BJ (cell line): ENCODE measurements at regions not wholly inside any gene's neighbourhood (a gene's known extent, or its start where the extent isn't known, plus 50 kb on each side); places are given as distances from the start of the nearest gene placed in this dataset.

Experiments
- CTCF ChIA-PET: fragments of 350-600 bp; formaldehyde crosslinking; extraction: SDS; loops from one replicate; lab custom pipeline; 2021; ENCODE audit warnings: antibody characterized with exemption, inconsistent platforms; lab: Yijun Ruan, JAX
- POLR2A ChIA-PET: fragments of 300-600 bp; sonication (Branson Sonifier 250); formaldehyde crosslinking; extraction: SDS; loops from one replicate; lab custom pipeline; 2021; ENCODE audit warnings: antibody characterized with exemption; lab: Charles Lee
- DNase-seq: peaks from one replicate; pipeline ENCODE4 v3.0.0-alpha.2; 2011; ENCODE audit warnings: low read depth
- H3K27me3 ChIP-seq: 2 replicates; pipeline ENCODE4 v1.6.0; 2011; ENCODE audit warnings: low read length; ENCODE audit not compliant: control insufficient read depth, insufficient read depth
- H3K36me3 ChIP-seq: 2 replicates; pipeline ENCODE4 v1.5.1; 2011; ENCODE audit warnings: low read length; ENCODE audit not compliant: control insufficient read depth, insufficient read depth
- H3K4me3 ChIP-seq: 2 replicates; pipeline ENCODE4 v1.5.1; 2011; ENCODE audit warnings: low read depth, mild to moderate bottlenecking, control low read depth, low read length
- CTCF ChIP-seq: IDR thresholded peaks from 2 replicates; pipeline ENCODE4 v1.5.1; 2011; ENCODE audit warnings: low read depth, mild to moderate bottlenecking, control low read depth, inconsistent platforms, low read length, moderate library complexity; ENCODE audit not compliant: insufficient read depth

DNA sequence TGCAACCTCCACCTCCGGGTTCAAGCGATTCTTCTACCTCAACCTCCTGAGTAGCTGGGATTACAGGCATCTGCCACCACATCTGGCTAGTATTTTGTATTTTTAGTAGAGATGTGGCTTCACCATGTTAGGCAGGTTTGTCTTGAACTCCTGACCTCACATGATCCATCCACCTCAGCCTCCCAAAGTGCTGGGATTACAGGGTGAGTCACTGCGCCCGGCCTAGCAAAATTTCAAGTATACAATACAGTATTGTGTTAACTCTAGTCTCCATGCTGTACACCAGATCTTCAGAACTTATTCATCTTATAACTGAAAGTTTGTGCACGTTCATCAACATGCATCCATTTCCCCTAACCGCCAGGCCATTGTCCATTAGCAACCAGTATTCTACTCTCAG, 115.1 kb upstream of the MDGA2 start:
- Histone ChIP-seq H3K36me3 (no peaks in the 10 kb centered on the region), H3K27me3 (no peaks in the 10 kb centered on the region), H3K4me3 (no peak overlapping the region)
- ChIA-PET CTCF (no interaction called here), POLR2A (no interaction called here)
- TF ChIP-seq CTCF, result no peak
- DNase-seq, result no peak

DNA sequence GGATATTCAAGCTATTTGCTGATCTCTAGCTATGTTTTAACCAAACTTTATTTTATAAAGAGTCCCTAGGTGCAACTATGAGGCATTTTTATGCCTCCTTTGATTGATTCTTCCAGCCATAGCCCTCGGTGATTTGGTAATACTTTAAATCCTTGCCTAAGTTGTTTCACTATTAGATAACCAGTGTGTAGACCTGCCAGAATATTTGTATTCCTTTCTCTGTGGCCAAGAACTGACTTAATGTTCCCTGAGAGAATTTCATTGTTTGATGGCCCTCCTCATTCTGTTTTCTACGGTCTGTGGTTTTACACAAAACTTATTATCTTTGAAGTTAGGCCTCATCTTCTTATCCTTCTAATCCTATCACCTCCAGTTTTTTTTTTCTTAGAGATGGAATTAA, 109.7 kb upstream of the MDGA2 start:
- CTCF ChIA-PET, result no interaction called here
- POLR2A ChIA-PET, result no interaction called here
- Histone ChIP-seq H3K4me3 (no peak overlapping the region), H3K27me3 (no peaks in the 10 kb centered on the region), H3K36me3 (no peaks in the 10 kb centered on the region)
- DNase-seq, result no peak
- no peak for TF ChIP-seq CTCF

DNA sequence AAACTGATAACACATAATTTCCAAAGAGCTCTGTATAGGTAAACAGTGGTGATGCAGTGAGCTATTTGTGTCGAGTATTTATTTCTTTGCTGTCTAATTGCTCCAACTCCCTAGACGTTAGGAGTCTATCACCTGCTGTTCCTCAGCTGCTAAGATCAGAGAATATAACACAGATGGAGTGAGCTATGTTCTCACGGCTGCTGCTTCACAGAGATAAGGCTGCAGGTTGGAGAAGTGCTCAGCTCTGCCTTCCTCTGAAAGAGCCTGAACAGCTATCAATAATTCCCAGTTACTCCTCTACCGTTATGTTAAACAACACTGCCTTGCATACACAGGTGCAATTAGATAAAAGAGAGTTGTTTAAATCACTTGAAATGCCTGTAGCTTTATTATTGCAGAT, 103.2 kb upstream of the MDGA2 start:
- no peaks in the 10 kb centered on the region for H3K27me3 ChIP-seq
- ChIA-PET CTCF (interaction anchor here (0.6 kb wide), 1 partner anchor 11 kb away, joined by 3 read pairs; no protein-coding TSS in a partner anchor), POLR2A (no interaction called here)
- no peak for DNase-seq
- H3K4me3 ChIP-seq, result no peak overlapping the region
- no peak for TF ChIP-seq CTCF
- no peaks in the 10 kb centered on the region for H3K36me3 ChIP-seq

- Histone ChIP-seq H3K27me3 (no peaks in the 10 kb centered on the region), H3K36me3 (no peaks in the 10 kb centered on the region), H3K4me3 (no peak overlapping the region)
- ChIA-PET POLR2A (no interaction called here), CTCF (no interaction called here)
- DNase-seq, result no peak
- TF ChIP-seq CTCF, result no peak
Measured at GRCh38 chr14:47772652-47773051, 97.2 kb upstream of the MDGA2 start.

GRCh38 chr14:47763188-47763854, 87.9 kb upstream of the MDGA2 start:
- no peak for DNase-seq
- ChIA-PET POLR2A (no interaction called here), CTCF (no interaction called here)
- TF ChIP-seq CTCF, result no peak
- Histone ChIP-seq H3K27me3 (no peaks in the 10 kb centered on the region), H3K4me3 (no peak overlapping the region), H3K36me3 (no peaks in the 10 kb centered on the region)
